H1 (cell line): ENCODE measurements at regions not wholly inside any gene's neighbourhood (a gene's known extent, or its start where the extent isn't known, plus 50 kb on each side); places are given as distances from the start of the nearest gene placed in this dataset.
A peak's percentile ranks its signal among the peaks of the same experiment; 100 is the strongest.

ENCODE experiments used
- CTCF ChIA-PET: fragments of 300-600 bp; sonication (Branson Sonifier 250); formaldehyde crosslinking; loops from one replicate; lab custom pipeline; 2021; ENCODE audit not compliant: partially characterized antibody; lab: Charles Lee
- POLR2A ChIA-PET: fragments of 300-600 bp; sonication (Branson Sonifier 250); formaldehyde crosslinking; loops from one replicate; lab custom pipeline; 2021; ENCODE audit warnings: inconsistent platforms; ENCODE audit not compliant: partially characterized antibody; lab: Charles Lee
- DNase-seq, 2 experiments: peaks; one replicate each; pipeline versions ENCODE4 v3.0.0 to v3.0.0-alpha.2; 2010 to 2022; ENCODE audit warnings: low spot score in 2 of 2, low read depth in 1 of 2, mixed read lengths in 1 of 2
- FAIRE-seq: peaks from 2 replicates; lab custom pipeline; 2011; peaks lifted over from hg19 to GRCh38; lab: Jason Lieb, UNC
- H2AFZ ChIP-seq: 2 replicates; pipeline ENCODE4 v1.8.1; 2012; ENCODE audit warnings: low read length, inconsistent platforms
- H2AK5ac ChIP-seq: 2 replicates; pipeline ENCODE4 v1.6.1; 2013; ENCODE audit warnings: low read depth, low read length
- H2BK120ac ChIP-seq: replicated peaks from 2 replicates; pipeline ENCODE3; 2013; ENCODE audit warnings: low read depth, low read length, inconsistent platforms
- H2BK12ac ChIP-seq: 2 replicates; pipeline ENCODE4 v1.6.1; 2013; ENCODE audit warnings: low read depth, low read length
- H2BK15ac ChIP-seq: 2 replicates; pipeline ENCODE4 v1.6.1; 2013; ENCODE audit warnings: low read length
- H2BK20ac ChIP-seq: 2 replicates; pipeline ENCODE4 v1.6.1; 2013; ENCODE audit warnings: low read length
- H2BK5ac ChIP-seq: 2 replicates; pipeline ENCODE4 v1.6.1; 2013; ENCODE audit warnings: low read depth, low read length
- H3K14ac ChIP-seq: 2 replicates; pipeline ENCODE4 v1.6.1; 2013; ENCODE audit warnings: inconsistent platforms; ENCODE audit not compliant: insufficient read length
- H3K18ac ChIP-seq: 2 replicates; pipeline ENCODE4 v1.6.1; 2013; ENCODE audit warnings: low read length; ENCODE audit errors: extremely low read depth
- H3K23ac ChIP-seq: 2 replicates; pipeline ENCODE4 v1.6.1; 2013; ENCODE audit warnings: inconsistent platforms; ENCODE audit not compliant: insufficient read length
- H3K23me2 ChIP-seq: 2 replicates; pipeline ENCODE4 v1.6.1; 2013; ENCODE audit warnings: low read depth, low read length
- H3K27ac ChIP-seq: 2 replicates; pipeline ENCODE4 v1.6.1; 2011; ENCODE audit warnings: low read depth, low read length, inconsistent platforms
- H3K27me3 ChIP-seq, 4 experiments: replicated peaks in 1 of 4; 1 replicate in 1 of 4; 2 replicates in 3 of 4; pipeline versions ENCODE4 v1.6.1 to v1.8.1; 2011 to 2013; ENCODE audit warnings: low read length in 3 of 4, mild to moderate bottlenecking in 3 of 4, inconsistent platforms in 2 of 4, mixed read lengths in 2 of 4, moderate library complexity in 1 of 4; ENCODE audit not compliant: control insufficient read depth in 3 of 4, insufficient read depth in 3 of 4; ENCODE audit errors: extremely low read depth in 1 of 4
- H3K36me3 ChIP-seq, 4 experiments: 2 replicates each; pipeline versions ENCODE4 v1.6.1 to v1.8.1; 2011 to 2013; ENCODE audit warnings: mild to moderate bottlenecking in 4 of 4, low read length in 3 of 4, moderate library complexity in 2 of 4, control low read depth in 1 of 4, inconsistent platforms in 1 of 4; ENCODE audit not compliant: insufficient read depth in 4 of 4, control insufficient read depth in 2 of 4
- H3K4ac ChIP-seq: replicated peaks from 2 replicates; pipeline ENCODE3; 2013; ENCODE audit warnings: low read length, low read depth, mixed read lengths, inconsistent platforms; ENCODE audit not compliant: insufficient read length
- H3K4me1 ChIP-seq, 4 experiments: replicated peaks in 1 of 4; 1 replicate in 1 of 4; 2 replicates in 3 of 4; pipeline versions ENCODE4 v1.6.1 to v1.8.1; 2011 to 2013; ENCODE audit warnings: low read length in 3 of 4, inconsistent platforms in 2 of 4, mixed read lengths in 1 of 4; ENCODE audit not compliant: insufficient read depth in 4 of 4, control insufficient read depth in 3 of 4
- H3K4me2 ChIP-seq, 2 experiments: 2 replicates each; pipeline versions ENCODE4 v1.6.1 to v1.8.1; 2011 to 2013; ENCODE audit warnings: low read depth in 2 of 2, low read length in 2 of 2, control low read depth in 1 of 2, inconsistent platforms in 1 of 2, mild to moderate bottlenecking in 1 of 2; ENCODE audit not compliant: insufficient read depth in 1 of 2
- H3K4me3 ChIP-seq, 4 experiments: fragments of 200-600, 300-600 bp in 1 of 4; sonication (generic), shearing (Covaris generic), sonication (Bioruptor Twin) in 1 of 4; 2 replicates each; pipeline versions ENCODE4 v1.5.1 to v1.8.1; 2011 to 2016; ENCODE audit warnings: low read length in 4 of 4, low read depth in 3 of 4, control low read depth in 2 of 4, inconsistent platforms in 2 of 4, mild to moderate bottlenecking in 2 of 4, mixed read lengths in 1 of 4, moderate library complexity in 1 of 4; ENCODE audit not compliant: insufficient read depth in 2 of 4; ENCODE audit errors: extremely low read depth in 1 of 4
- H3K56ac ChIP-seq: replicated peaks from 2 replicates; pipeline ENCODE3; 2013; ENCODE audit warnings: low read depth, mild to moderate bottlenecking, mixed read lengths, low read length, inconsistent platforms; ENCODE audit not compliant: insufficient read length
- H3K79me1 ChIP-seq: 2 replicates; pipeline ENCODE4 v1.6.1; 2013; ENCODE audit warnings: low read depth, low read length, control low read depth
- H3K79me2 ChIP-seq, 2 experiments: 2 replicates each; pipeline versions ENCODE4 v1.6.1 to v1.8.1; 2012 to 2013; ENCODE audit warnings: low read length in 2 of 2, mild to moderate bottlenecking in 2 of 2, inconsistent platforms in 1 of 2; ENCODE audit not compliant: insufficient read depth in 2 of 2, control insufficient read depth in 1 of 2
- H3K9ac ChIP-seq, 4 experiments: replicated peaks in 1 of 4; 1 replicate in 1 of 4; 2 replicates in 3 of 4; pipeline versions ENCODE4 v1.6.1 to v1.8.1; 2011 to 2013; ENCODE audit warnings: low read depth in 3 of 4, low read length in 3 of 4, control low read depth in 2 of 4, mild to moderate bottlenecking in 2 of 4, moderate library complexity in 2 of 4, inconsistent platforms in 1 of 4; ENCODE audit errors: extremely low read depth in 1 of 4
- H3K9me3 ChIP-seq, 2 experiments: 2 replicates each; pipeline versions ENCODE4 v1.6.1 to v1.8.1; 2012 to 2013; ENCODE audit warnings: mild to moderate bottlenecking in 2 of 2, moderate library complexity in 2 of 2, control low read depth in 1 of 2, inconsistent platforms in 1 of 2, low read depth in 1 of 2, low read length in 1 of 2, mixed read lengths in 1 of 2; ENCODE audit not compliant: insufficient read depth in 2 of 2
- H4K20me1 ChIP-seq, 2 experiments: replicated peaks in 1 of 2; 2 replicates each; pipeline versions ENCODE3 to v1.8.1; 2011 to 2013; ENCODE audit warnings: inconsistent platforms in 2 of 2, low read length in 2 of 2, mild to moderate bottlenecking in 1 of 2; ENCODE audit not compliant: insufficient read depth in 2 of 2, control insufficient read depth in 1 of 2
- H4K5ac ChIP-seq: 2 replicates; pipeline ENCODE4 v1.6.1; 2013; ENCODE audit warnings: low read length, low read depth, mixed read lengths, inconsistent platforms; ENCODE audit not compliant: insufficient read length
- H4K8ac ChIP-seq: 2 replicates; pipeline ENCODE4 v1.8.0; 2013; ENCODE audit warnings: mild to moderate bottlenecking, moderate library complexity, low read length, inconsistent platforms; ENCODE audit not compliant: insufficient read depth; ENCODE audit errors: extremely low read depth
- H4K91ac ChIP-seq: replicated peaks from 2 replicates; pipeline ENCODE3; 2013; ENCODE audit warnings: low read length, mixed read lengths, inconsistent platforms; ENCODE audit not compliant: insufficient read length
- HDAC6 ChIP-seq: IDR thresholded peaks from one replicate; pipeline ENCODE4 v1.7.1; 2012; ENCODE audit warnings: low read depth, mild to moderate bottlenecking, inconsistent platforms, low read length, moderate library complexity
- PHF8 ChIP-seq: fragments of 200-600 bp; sonication (generic); conservative IDR thresholded peaks from 2 replicates; pipeline ENCODE4 v1.7.1; 2012; ENCODE audit warnings: low read depth, mild to moderate bottlenecking, inconsistent platforms, low read length, moderate library complexity
- POLR2A ChIP-seq, 2 experiments: IDR thresholded peaks; 1 replicate in 1 of 2; 2 replicates in 1 of 2; pipeline ENCODE4 v1.6.1; 2011; ENCODE audit warnings: low read depth in 2 of 2, low read length in 2 of 2, mild to moderate bottlenecking in 2 of 2; ENCODE audit errors: control extremely low read depth in 1 of 2
- RBBP5 ChIP-seq: IDR thresholded peaks from 2 replicates; pipeline ENCODE4 v1.7.1; 2012; ENCODE audit warnings: low read depth, mild to moderate bottlenecking, inconsistent platforms, low read length, moderate library complexity, borderline replicate concordance
- RXRA ChIP-seq: IDR thresholded peaks from 2 replicates; pipeline ENCODE4 v1.6.1; 2011; ENCODE audit warnings: low read depth, mild to moderate bottlenecking, low read length, moderate library complexity; ENCODE audit not compliant: insufficient read depth
- SP4 ChIP-seq: IDR thresholded peaks from 2 replicates; pipeline ENCODE4 v1.6.1; 2012; ENCODE audit warnings: low read length, inconsistent platforms
- WGBS, 2 experiments: shearing (Covaris generic) in 1 of 2; methylation state at CpG; one replicate each; pipeline versions ENCODE4 v1.1.6 to v1.1.7; 2013 to 2015; ENCODE audit warnings: low lambda C conversion rate in 2 of 2, mixed read lengths in 2 of 2, inconsistent platforms in 1 of 2, low coverage in 1 of 2, missing lambda C conversion rate in 1 of 2; ENCODE audit not compliant: insufficient replicate concordance in 2 of 2, insufficient coverage in 1 of 2, insufficient read length in 1 of 2; ENCODE audit errors: extremely low coverage in 1 of 2, missing lambda C conversion rate in 1 of 2; 5-methylcytosine and 5-hydroxymethylcytosine counted together

- Histone ChIP-seq H3K27ac (no peak overlapping the region), H3K4me2 (no peak overlapping the region), H3K79me2 (no peaks in the 10 kb centered on the region), H3K23me2 (no peaks in the 10 kb centered on the region; the same call in 1 of the 2 replicates), H2BK15ac (no peak overlapping the region), H2BK5ac (no peak overlapping the region), H3K27me3 (no peaks in the 10 kb centered on the region), H4K5ac (no peak overlapping the region), H2AFZ (peak overlapping the region; percentile 41; the same call in 1 of the 2 replicates), H3K4ac (no peak overlapping the region), H3K18ac (0 out of 2 replicates have a peak overlapping the region, but pooled peaks have one; percentile 19), H2AK5ac (no peak overlapping the region), H3K36me3 (no peaks in the 10 kb centered on the region), H4K8ac (no peak overlapping the region), H3K14ac (no peak overlapping the region), H2BK20ac (peak overlapping the region; percentile 67; the same call in 1 of the 2 replicates), H3K56ac (no peak overlapping the region), H2BK12ac (no peak overlapping the region), H4K91ac (no peak overlapping the region), H3K4me1 (peaks cover 0 to 7% (median 5%) of the 10 kb centered on the region in 4 experiments; a peak in 4 of 7 replicates), H3K23ac (no peak overlapping the region), H4K20me1 (no peaks in the 10 kb centered on the region)
- WGBS, 2 experiments, result 84% methylated on average over 5 of the region's 5 CpGs; no CpG with 5 or more reads in 1 of the 2 experiments
- DNase-seq (no peak), FAIRE-seq (no peak)
- POLR2A ChIA-PET, result no interaction called here
- no peak for TF ChIP-seq RBBP5
- TF ChIP-seq PHF8, result no peak
- no peak for TF ChIP-seq POLR2A (IDR thresholded peaks at IDR 0.05; ENCODE audit: control extremely low read depth in 1 of 2, low read depth in 2 of 2, low read length in 2 of 2)
- no peak for TF ChIP-seq SP4
- TF ChIP-seq HDAC6, result no peak
- TF ChIP-seq RXRA, result no peak
- TF ChIP-seq, all 59 proteins: peak for 0
- Histone ChIP-seq H3K9me3 (peaks cover 7 to 16% of the 10 kb centered on the region in 2 experiments), H3K79me1 (no peaks in the 10 kb centered on the region), H3K9ac (no peak overlapping the region), H2BK120ac (no peak overlapping the region), H3K4me3 (no peak overlapping the region)
- CTCF ChIA-PET, result no interaction called here
Measured at GRCh38 chr22:34783436-34783835, 282.5 kb upstream of the ISX start.
